NCI-H1436 treated with DMSO at 0.1 percent for 48 hours (cell line): ENCODE measurements at regions not wholly inside any gene's neighbourhood (a gene's known extent, or its start where the extent isn't known, plus 50 kb on each side); places are given as distances from the start of the nearest gene placed in this dataset.

Source experiments
- DNase-seq: peaks from one replicate; lab custom pipeline; 2025; lab: John Stamatoyannopoulos, UW

- no peak for DNase-seq
Observed at GRCh38 chr15:77540312-77541060, 92.2 kb downstream of the LINGO1 start.

- no peak for DNase-seq
Observed at GRCh38 chr15:77538793-77539497, 93.8 kb downstream of the LINGO1 start.

GRCh38 chr15:77538027-77538451, 94.7 kb downstream of the LINGO1 start:
- no peak for DNase-seq

- no peak for DNase-seq
Observed at GRCh38 chr15:77537006-77537405, 95.7 kb downstream of the LINGO1 start.

- no peak for DNase-seq
Observed at GRCh38 chr15:77535845-77536244, 96.9 kb downstream of the LINGO1 start.
